ENCODE measurements at regions not wholly inside any gene's neighbourhood (a gene's known extent, or its start where the extent isn't known, plus 50 kb on each side); places are given as distances from the start of the nearest gene placed in this dataset.

- TF ChIP-seq CTCF (conservative IDR thresholded peaks at IDR 0.05; ENCODE audit: low read length): no peak
- TF ChIP-seq EZH2phosphoT487 (IDR thresholded peaks at IDR 0.05; ENCODE audit: borderline replicate concordance, low read depth, low read length): no peak
These were observed 280.8 kb downstream of the ANKRD50 start for GRCh38 chr4:124431653-124432192.

Measured in OCI-LY7 (cell line).